ENCODE measurements at regions not wholly inside any gene's neighbourhood (a gene's known extent, or its start where the extent isn't known, plus 50 kb on each side); places are given as distances from the start of the nearest gene placed in this dataset.

DNA sequence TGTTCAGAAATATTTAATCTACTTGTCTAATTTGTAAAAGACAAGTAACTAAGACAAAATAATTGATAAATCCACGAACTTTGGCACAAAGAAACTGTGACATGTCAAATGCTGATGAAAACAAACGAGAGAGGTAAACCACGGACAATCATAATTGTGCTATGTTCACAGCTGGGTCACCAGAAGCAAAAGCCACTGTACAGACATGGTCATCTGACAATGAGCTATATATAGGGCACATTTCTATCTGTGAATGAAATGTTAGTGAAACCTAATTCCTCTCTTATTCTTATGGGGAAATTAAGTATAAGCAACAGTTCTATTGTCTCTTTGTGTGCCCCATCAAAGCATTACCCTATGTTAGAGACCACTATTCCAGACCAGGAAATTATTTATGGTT is 444.0 kb upstream of the TRAM1L1 start:
- TF ChIP-seq POLR2A (IDR thresholded peaks at IDR 0.05) (no peak), CTCF (IDR thresholded peaks at IDR 0.05) (no peak)

All from Peyer's patch (tissue), 4 donors.